ENCODE measurements at regions not wholly inside any gene's neighbourhood (a gene's known extent, or its start where the extent isn't known, plus 50 kb on each side); places are given as distances from the start of the nearest gene placed in this dataset.

- Mint-ChIP-seq H3K4me1 (ENCODE audit: low read depth, unreplicated experiment) (peaks cover 3% of the 10 kb centered on the region), H3K36me3 (ENCODE audit: low read depth, unreplicated experiment) (no peaks in the 10 kb centered on the region), H3K4me3 (ENCODE audit: unreplicated experiment) (no peak overlapping the region), H3K9me3 (ENCODE audit: unreplicated experiment) (peaks cover 4% of the 10 kb centered on the region), H3K27ac (ENCODE audit: unreplicated experiment) (no peak overlapping the region), H3K27me3 (ENCODE audit: low read depth, unreplicated experiment) (peaks cover 5% of the 10 kb centered on the region)
- Histone ChIP-seq H4K20me1 (ENCODE audit: insufficient read depth, low read length) (no peaks in the 10 kb centered on the region), H3K4me2 (ENCODE audit: low read length) (no peak overlapping the region), H3K27ac (ENCODE audit: low read depth, low read length) (no peak overlapping the region), H3K4me1 (ENCODE audit: insufficient read depth, low read length) (no peaks in the 10 kb centered on the region), H3K36me3 (ENCODE audit: insufficient read depth, low read length) (no peaks in the 10 kb centered on the region), H3K27me3 (ENCODE audit: insufficient read depth, low read length) (peaks cover 3% of the 10 kb centered on the region), H3K4me3 (ENCODE audit: insufficient read depth, low read depth, low read length) (no peak overlapping the region), H3K9ac (ENCODE audit: low read length) (no peak overlapping the region), H2AFZ (ENCODE audit: low read depth, low read length) (no peak overlapping the region), H3K9me3 (ENCODE audit: insufficient read depth, low read depth, low read length) (no peaks in the 10 kb centered on the region), H3K79me2 (ENCODE audit: insufficient read depth, low read length) (no peaks in the 10 kb centered on the region)
- TF ChIP-seq CTCF (IDR thresholded peaks at IDR 0.05; ENCODE audit: insufficient read depth, low read depth, low read length) (no peak), EZH2 (IDR thresholded peaks at IDR 0.05; ENCODE audit: insufficient read depth, low read length) (no peak)
- FAIRE-seq = no peak
- DNase-seq (ENCODE audit: low read depth) = no peak
These were observed 148.5 kb downstream of the TXNL1 start for GRCh38 chr18:56489893-56490292.

GRCh38 chr18:56488739-56489138 is 149.7 kb downstream of the TXNL1 start:
- Histone ChIP-seq H3K4me2 (ENCODE audit: low read length) (no peak overlapping the region), H3K4me1 (ENCODE audit: insufficient read depth, low read length) (no peaks in the 10 kb centered on the region), H3K79me2 (ENCODE audit: insufficient read depth, low read length) (no peaks in the 10 kb centered on the region), H3K4me3 (ENCODE audit: insufficient read depth, low read depth, low read length) (no peak overlapping the region), H3K9ac (ENCODE audit: low read length) (no peak overlapping the region), H3K36me3 (ENCODE audit: insufficient read depth, low read length) (no peaks in the 10 kb centered on the region), H3K9me3 (ENCODE audit: insufficient read depth, low read depth, low read length) (no peaks in the 10 kb centered on the region), H2AFZ (ENCODE audit: low read depth, low read length) (no peak overlapping the region), H3K27me3 (ENCODE audit: insufficient read depth, low read length) (peaks cover 3% of the 10 kb centered on the region), H3K27ac (ENCODE audit: low read depth, low read length) (no peak overlapping the region), H4K20me1 (ENCODE audit: insufficient read depth, low read length) (no peaks in the 10 kb centered on the region)
- Mint-ChIP-seq H3K4me1 (ENCODE audit: low read depth, unreplicated experiment) (peaks cover 3% of the 10 kb centered on the region), H3K27me3 (ENCODE audit: low read depth, unreplicated experiment) (peaks cover 5% of the 10 kb centered on the region), H3K27ac (ENCODE audit: unreplicated experiment) (no peak overlapping the region), H3K4me3 (ENCODE audit: unreplicated experiment) (no peak overlapping the region), H3K36me3 (ENCODE audit: low read depth, unreplicated experiment) (no peaks in the 10 kb centered on the region), H3K9me3 (ENCODE audit: unreplicated experiment) (peaks cover 6% of the 10 kb centered on the region)
- no peak for TF ChIP-seq EZH2 (IDR thresholded peaks at IDR 0.05; ENCODE audit: insufficient read depth, low read length)
- TF ChIP-seq CTCF (IDR thresholded peaks at IDR 0.05; ENCODE audit: insufficient read depth, low read depth, low read length) = no peak
- DNase-seq (ENCODE audit: low read depth) (no peak), FAIRE-seq (no peak)

- Histone ChIP-seq H3K4me1 (ENCODE audit: insufficient read depth, low read length) (no peaks in the 10 kb centered on the region), H3K79me2 (ENCODE audit: insufficient read depth, low read length) (no peaks in the 10 kb centered on the region), H2AFZ (ENCODE audit: low read depth, low read length) (no peak overlapping the region), H3K9me3 (ENCODE audit: insufficient read depth, low read depth, low read length) (no peaks in the 10 kb centered on the region), H3K27ac (ENCODE audit: low read depth, low read length) (no peak overlapping the region), H3K9ac (ENCODE audit: low read length) (no peak overlapping the region), H3K4me2 (ENCODE audit: low read length) (no peak overlapping the region), H3K27me3 (ENCODE audit: insufficient read depth, low read length) (peaks cover 3% of the 10 kb centered on the region), H4K20me1 (ENCODE audit: insufficient read depth, low read length) (no peaks in the 10 kb centered on the region), H3K4me3 (ENCODE audit: insufficient read depth, low read depth, low read length) (no peak overlapping the region), H3K36me3 (ENCODE audit: insufficient read depth, low read length) (no peaks in the 10 kb centered on the region)
- Mint-ChIP-seq H3K27ac (ENCODE audit: unreplicated experiment) (no peak overlapping the region), H3K4me1 (ENCODE audit: low read depth, unreplicated experiment) (peaks cover under 1% of the 10 kb centered on the region), H3K27me3 (ENCODE audit: low read depth, unreplicated experiment) (peaks cover 5% of the 10 kb centered on the region), H3K4me3 (ENCODE audit: unreplicated experiment) (no peak overlapping the region), H3K9me3 (ENCODE audit: unreplicated experiment) (peaks cover 6% of the 10 kb centered on the region), H3K36me3 (ENCODE audit: low read depth, unreplicated experiment) (no peaks in the 10 kb centered on the region)
- FAIRE-seq (no peak), DNase-seq (ENCODE audit: low read depth) (no peak)
- TF ChIP-seq CTCF (IDR thresholded peaks at IDR 0.05; ENCODE audit: insufficient read depth, low read depth, low read length) (no peak), EZH2 (IDR thresholded peaks at IDR 0.05; ENCODE audit: insufficient read depth, low read length) (no peak)
These were observed 150.6 kb downstream of the TXNL1 start for GRCh38 chr18:56487801-56488200.
